GM23338 (cell line): ENCODE measurements at regions not wholly inside any gene's neighbourhood (a gene's known extent, or its start where the extent isn't known, plus 50 kb on each side); places are given as distances from the start of the nearest gene placed in this dataset.
A peak's percentile ranks its signal among the peaks of the same experiment; 100 is the strongest.

Experiments used
- ATAC-seq: fragments of 200-7000 bp; cut with Tn5 transposase; 3 replicates; pipeline ENCODE4 v1.9.1; 2020
- DNase-seq: peaks from one replicate; pipeline ENCODE4 v3.0.0-alpha.2; 2015; ENCODE audit warnings: low spot score
- H2AFZ ChIP-seq: fragments of 200-600 bp; sonication (generic); 2 replicates; pipeline ENCODE4 v1.8.0; 2016; ENCODE audit warnings: antibody characterized with exemption, mild to moderate bottlenecking, moderate library complexity
- H3F3A ChIP-seq: fragments of 200-600 bp; sonication (generic); replicated peaks from 2 replicates; pipeline ENCODE4 v1.8.0; 2017; ENCODE audit warnings: antibody characterized with exemption, mixed run types, low read depth
- H3K27ac ChIP-seq: fragments of 200-600 bp; sonication (generic); 2 replicates; pipeline ENCODE4 v1.6.1; 2016; ENCODE audit warnings: low read depth
- H3K27me3 ChIP-seq: fragments of 200-600 bp; sonication (generic); 2 replicates; pipeline ENCODE4 v1.8.0; 2016; ENCODE audit warnings: mild to moderate bottlenecking, mixed run types, moderate library complexity; ENCODE audit not compliant: insufficient read depth
- H3K36me3 ChIP-seq: fragments of 200-600 bp; sonication (generic); 2 replicates; pipeline ENCODE4 v1.8.0; 2016; ENCODE audit warnings: mild to moderate bottlenecking; ENCODE audit not compliant: insufficient read depth
- H3K4me1 ChIP-seq: fragments of 200-600 bp; sonication (generic); 2 replicates; pipeline ENCODE4 v1.8.0; 2016; ENCODE audit warnings: mild to moderate bottlenecking, moderate library complexity; ENCODE audit not compliant: insufficient read depth
- H3K4me2 ChIP-seq: fragments of 200-600 bp; sonication (generic); 2 replicates; pipeline ENCODE4 v1.7.1; 2017; ENCODE audit warnings: mixed run types
- H3K4me3 ChIP-seq: fragments of 200-600 bp; sonication (generic); 2 replicates; pipeline ENCODE4 v1.6.1; 2016; ENCODE audit warnings: mixed run types
- H3K79me2 ChIP-seq: fragments of 200-600 bp; sonication (generic); replicated peaks from 2 replicates; pipeline ENCODE4 v1.8.0; 2017; ENCODE audit warnings: mild to moderate bottlenecking; ENCODE audit not compliant: insufficient read depth
- H3K9me2 ChIP-seq: fragments of 200-600 bp; sonication (generic); 2 replicates; pipeline ENCODE4 v1.8.0; 2017; ENCODE audit not compliant: insufficient read depth
- H4K20me1 ChIP-seq: fragments of 200-600 bp; sonication (generic); replicated peaks from 2 replicates; pipeline ENCODE4 v1.8.0; 2017; ENCODE audit warnings: mild to moderate bottlenecking; ENCODE audit not compliant: insufficient read depth
- H3K27ac Mint-ChIP-seq: 2 replicates; pipeline ENCODE4 v1.8.0; 2020; ENCODE audit warnings: inconsistent platforms, mild to moderate bottlenecking, moderate library complexity, mixed read lengths
- H3K27me3 Mint-ChIP-seq: 3 replicates; pipeline ENCODE4 v1.8.0; 2022; ENCODE audit warnings: low read depth, mild to moderate bottlenecking, moderate library complexity, mixed read lengths, inconsistent platforms; ENCODE audit not compliant: insufficient read depth, poor library complexity
- H3K36me3 Mint-ChIP-seq: 3 replicates; pipeline ENCODE4 v1.8.0; 2021; ENCODE audit warnings: low read depth, mild to moderate bottlenecking, inconsistent platforms, moderate library complexity, mixed read lengths
- H3K4me1 Mint-ChIP-seq: 3 replicates; pipeline ENCODE4 v1.8.0; 2020; ENCODE audit warnings: mild to moderate bottlenecking, inconsistent platforms, mixed read lengths
- H3K4me3 Mint-ChIP-seq: 3 replicates; pipeline ENCODE4 v1.8.0; 2021; ENCODE audit warnings: moderate library complexity, mild to moderate bottlenecking, inconsistent platforms, mixed read lengths
- H3K9me3 Mint-ChIP-seq: 3 replicates; pipeline ENCODE4 v1.8.0; 2020; ENCODE audit warnings: moderate library complexity, mild to moderate bottlenecking, inconsistent platforms, mixed read lengths
- CREB1 ChIP-seq: fragments of 250-450 bp; sonication (Bioruptor Pico); IDR thresholded peaks from 2 replicates; pipeline ENCODE4 v1.5.0; 2020; ENCODE audit warnings: low read depth, mild to moderate bottlenecking, moderate library complexity
- EZH2 ChIP-seq: fragments of 200-600 bp; sonication (generic); IDR thresholded peaks from one replicate; pipeline ENCODE4 v1.8.0; 2017; ENCODE audit warnings: antibody characterized with exemption, mild to moderate bottlenecking, low read depth; ENCODE audit not compliant: unreplicated experiment
- EZH2phosphoT487 ChIP-seq: fragments of 200-600 bp; sonication (generic); IDR thresholded peaks from one replicate; pipeline ENCODE4 v1.8.1; 2018; ENCODE audit warnings: antibody characterized with exemption; ENCODE audit not compliant: unreplicated experiment
- JUNB ChIP-seq: IDR thresholded peaks from one replicate; pipeline ENCODE4 v1.6.1; 2016; ENCODE audit warnings: antibody characterized with exemption; ENCODE audit not compliant: unreplicated experiment
- ZNF114 ChIP-seq: fragments of 250-450 bp; sonication (Bioruptor Pico); IDR thresholded peaks from 2 replicates; pipeline ENCODE4 v1.5.0; 2020; ENCODE audit warnings: mild to moderate bottlenecking, moderate library complexity
- ZNF331 ChIP-seq: fragments of 250-450 bp; sonication (Bioruptor Pico); IDR thresholded peaks from 2 replicates; pipeline ENCODE4 v1.5.0; 2020; ENCODE audit warnings: low read depth, mild to moderate bottlenecking, moderate library complexity
- TF ChIP-seq, protein P1 (sequence below): IDR thresholded peaks from 2 replicates; pipeline ENCODE4 v1.6.1; 2016; ENCODE audit warnings: antibody characterized with exemption
- TF ChIP-seq, protein P2 (sequence below), 2 experiments: fragments of 200-600 bp in 1 of 2; sonication (generic) in 1 of 2; conservative IDR thresholded peaks; 2 replicates each; pipeline versions ENCODE4 v1.5.1 to v1.6.1; 2016 to 2017; ENCODE audit warnings: antibody characterized with exemption in 2 of 2, low read depth in 2 of 2, mild to moderate bottlenecking in 2 of 2, moderate library complexity in 1 of 2
- TF ChIP-seq, protein P3 (sequence below): fragments of 250-450 bp; sonication (Bioruptor Pico); IDR thresholded peaks from 2 replicates; pipeline ENCODE4 v1.5.0; 2020; ENCODE audit warnings: mild to moderate bottlenecking, moderate library complexity

DNA sequence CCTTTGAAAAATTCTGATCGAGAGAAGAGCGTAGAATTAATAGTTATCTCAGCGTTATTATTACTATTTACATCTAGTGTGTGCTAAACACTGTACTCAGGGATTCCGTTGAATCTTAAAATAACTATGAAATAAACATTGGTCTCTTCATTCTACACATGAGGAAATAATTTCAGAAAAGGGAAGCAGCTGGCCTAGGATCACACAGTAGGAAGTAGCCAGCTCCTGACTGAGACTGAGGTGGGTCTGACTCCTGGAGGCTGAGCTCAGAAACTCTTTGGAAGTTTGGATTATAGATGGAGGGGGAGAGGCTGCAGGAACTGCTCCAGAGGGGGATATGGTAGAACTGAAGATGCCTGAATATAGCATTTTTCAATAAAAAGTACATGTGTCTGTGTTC lies 183.9 kb upstream of the WDR11 start:
- DNase-seq (no peak), ATAC-seq (no peak; the same call in 2 of the 3 replicates)
- Mint-ChIP-seq H3K4me1 (peaks cover 7% of the 10 kb centered on the region; the same call in 2 of the 3 replicates), H3K9me3 (no peaks in the 10 kb centered on the region), H3K36me3 (no peaks in the 10 kb centered on the region), H3K27ac (no peak overlapping the region), H3K4me3 (no peak overlapping the region), H3K27me3 (peaks cover 2% of the 10 kb centered on the region)
- Histone ChIP-seq H3K36me3 (no peaks in the 10 kb centered on the region), H3K27ac (no peak overlapping the region), H3K79me2 (no peaks in the 10 kb centered on the region), H3K4me1 (no peaks in the 10 kb centered on the region; the same call in 1 of the 2 replicates), H3K4me2 (no peak overlapping the region), H4K20me1 (no peaks in the 10 kb centered on the region), H3F3A (no peaks in the 10 kb centered on the region), H2AFZ (peak overlapping the region; percentile 83; the same call in 1 of the 2 replicates), H3K9me2 (peaks cover 3% of the 10 kb centered on the region; the same call in 1 of the 2 replicates), H3K4me3 (no peak overlapping the region), H3K27me3 (no peaks in the 10 kb centered on the region)
- TF ChIP-seq ZNF114 (no peak), JUNB (no peak), CREB1 (no peak), EZH2 (no peak), EZH2phosphoT487 (no peak), ZNF331 (no peak)
- TF ChIP-seq, protein P1, sequence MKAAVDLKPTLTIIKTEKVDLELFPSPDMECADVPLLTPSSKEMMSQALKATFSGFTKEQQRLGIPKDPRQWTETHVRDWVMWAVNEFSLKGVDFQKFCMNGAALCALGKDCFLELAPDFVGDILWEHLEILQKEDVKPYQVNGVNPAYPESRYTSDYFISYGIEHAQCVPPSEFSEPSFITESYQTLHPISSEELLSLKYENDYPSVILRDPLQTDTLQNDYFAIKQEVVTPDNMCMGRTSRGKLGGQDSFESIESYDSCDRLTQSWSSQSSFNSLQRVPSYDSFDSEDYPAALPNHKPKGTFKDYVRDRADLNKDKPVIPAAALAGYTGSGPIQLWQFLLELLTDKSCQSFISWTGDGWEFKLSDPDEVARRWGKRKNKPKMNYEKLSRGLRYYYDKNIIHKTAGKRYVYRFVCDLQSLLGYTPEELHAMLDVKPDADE = no peak
- TF ChIP-seq, protein P2, sequence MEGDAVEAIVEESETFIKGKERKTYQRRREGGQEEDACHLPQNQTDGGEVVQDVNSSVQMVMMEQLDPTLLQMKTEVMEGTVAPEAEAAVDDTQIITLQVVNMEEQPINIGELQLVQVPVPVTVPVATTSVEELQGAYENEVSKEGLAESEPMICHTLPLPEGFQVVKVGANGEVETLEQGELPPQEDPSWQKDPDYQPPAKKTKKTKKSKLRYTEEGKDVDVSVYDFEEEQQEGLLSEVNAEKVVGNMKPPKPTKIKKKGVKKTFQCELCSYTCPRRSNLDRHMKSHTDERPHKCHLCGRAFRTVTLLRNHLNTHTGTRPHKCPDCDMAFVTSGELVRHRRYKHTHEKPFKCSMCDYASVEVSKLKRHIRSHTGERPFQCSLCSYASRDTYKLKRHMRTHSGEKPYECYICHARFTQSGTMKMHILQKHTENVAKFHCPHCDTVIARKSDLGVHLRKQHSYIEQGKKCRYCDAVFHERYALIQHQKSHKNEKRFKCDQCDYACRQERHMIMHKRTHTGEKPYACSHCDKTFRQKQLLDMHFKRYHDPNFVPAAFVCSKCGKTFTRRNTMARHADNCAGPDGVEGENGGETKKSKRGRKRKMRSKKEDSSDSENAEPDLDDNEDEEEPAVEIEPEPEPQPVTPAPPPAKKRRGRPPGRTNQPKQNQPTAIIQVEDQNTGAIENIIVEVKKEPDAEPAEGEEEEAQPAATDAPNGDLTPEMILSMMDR (conservative IDR thresholded peaks at IDR 0.05; ENCODE audit: low read depth in 2 of 2) = no peak
- TF ChIP-seq, protein P3, sequence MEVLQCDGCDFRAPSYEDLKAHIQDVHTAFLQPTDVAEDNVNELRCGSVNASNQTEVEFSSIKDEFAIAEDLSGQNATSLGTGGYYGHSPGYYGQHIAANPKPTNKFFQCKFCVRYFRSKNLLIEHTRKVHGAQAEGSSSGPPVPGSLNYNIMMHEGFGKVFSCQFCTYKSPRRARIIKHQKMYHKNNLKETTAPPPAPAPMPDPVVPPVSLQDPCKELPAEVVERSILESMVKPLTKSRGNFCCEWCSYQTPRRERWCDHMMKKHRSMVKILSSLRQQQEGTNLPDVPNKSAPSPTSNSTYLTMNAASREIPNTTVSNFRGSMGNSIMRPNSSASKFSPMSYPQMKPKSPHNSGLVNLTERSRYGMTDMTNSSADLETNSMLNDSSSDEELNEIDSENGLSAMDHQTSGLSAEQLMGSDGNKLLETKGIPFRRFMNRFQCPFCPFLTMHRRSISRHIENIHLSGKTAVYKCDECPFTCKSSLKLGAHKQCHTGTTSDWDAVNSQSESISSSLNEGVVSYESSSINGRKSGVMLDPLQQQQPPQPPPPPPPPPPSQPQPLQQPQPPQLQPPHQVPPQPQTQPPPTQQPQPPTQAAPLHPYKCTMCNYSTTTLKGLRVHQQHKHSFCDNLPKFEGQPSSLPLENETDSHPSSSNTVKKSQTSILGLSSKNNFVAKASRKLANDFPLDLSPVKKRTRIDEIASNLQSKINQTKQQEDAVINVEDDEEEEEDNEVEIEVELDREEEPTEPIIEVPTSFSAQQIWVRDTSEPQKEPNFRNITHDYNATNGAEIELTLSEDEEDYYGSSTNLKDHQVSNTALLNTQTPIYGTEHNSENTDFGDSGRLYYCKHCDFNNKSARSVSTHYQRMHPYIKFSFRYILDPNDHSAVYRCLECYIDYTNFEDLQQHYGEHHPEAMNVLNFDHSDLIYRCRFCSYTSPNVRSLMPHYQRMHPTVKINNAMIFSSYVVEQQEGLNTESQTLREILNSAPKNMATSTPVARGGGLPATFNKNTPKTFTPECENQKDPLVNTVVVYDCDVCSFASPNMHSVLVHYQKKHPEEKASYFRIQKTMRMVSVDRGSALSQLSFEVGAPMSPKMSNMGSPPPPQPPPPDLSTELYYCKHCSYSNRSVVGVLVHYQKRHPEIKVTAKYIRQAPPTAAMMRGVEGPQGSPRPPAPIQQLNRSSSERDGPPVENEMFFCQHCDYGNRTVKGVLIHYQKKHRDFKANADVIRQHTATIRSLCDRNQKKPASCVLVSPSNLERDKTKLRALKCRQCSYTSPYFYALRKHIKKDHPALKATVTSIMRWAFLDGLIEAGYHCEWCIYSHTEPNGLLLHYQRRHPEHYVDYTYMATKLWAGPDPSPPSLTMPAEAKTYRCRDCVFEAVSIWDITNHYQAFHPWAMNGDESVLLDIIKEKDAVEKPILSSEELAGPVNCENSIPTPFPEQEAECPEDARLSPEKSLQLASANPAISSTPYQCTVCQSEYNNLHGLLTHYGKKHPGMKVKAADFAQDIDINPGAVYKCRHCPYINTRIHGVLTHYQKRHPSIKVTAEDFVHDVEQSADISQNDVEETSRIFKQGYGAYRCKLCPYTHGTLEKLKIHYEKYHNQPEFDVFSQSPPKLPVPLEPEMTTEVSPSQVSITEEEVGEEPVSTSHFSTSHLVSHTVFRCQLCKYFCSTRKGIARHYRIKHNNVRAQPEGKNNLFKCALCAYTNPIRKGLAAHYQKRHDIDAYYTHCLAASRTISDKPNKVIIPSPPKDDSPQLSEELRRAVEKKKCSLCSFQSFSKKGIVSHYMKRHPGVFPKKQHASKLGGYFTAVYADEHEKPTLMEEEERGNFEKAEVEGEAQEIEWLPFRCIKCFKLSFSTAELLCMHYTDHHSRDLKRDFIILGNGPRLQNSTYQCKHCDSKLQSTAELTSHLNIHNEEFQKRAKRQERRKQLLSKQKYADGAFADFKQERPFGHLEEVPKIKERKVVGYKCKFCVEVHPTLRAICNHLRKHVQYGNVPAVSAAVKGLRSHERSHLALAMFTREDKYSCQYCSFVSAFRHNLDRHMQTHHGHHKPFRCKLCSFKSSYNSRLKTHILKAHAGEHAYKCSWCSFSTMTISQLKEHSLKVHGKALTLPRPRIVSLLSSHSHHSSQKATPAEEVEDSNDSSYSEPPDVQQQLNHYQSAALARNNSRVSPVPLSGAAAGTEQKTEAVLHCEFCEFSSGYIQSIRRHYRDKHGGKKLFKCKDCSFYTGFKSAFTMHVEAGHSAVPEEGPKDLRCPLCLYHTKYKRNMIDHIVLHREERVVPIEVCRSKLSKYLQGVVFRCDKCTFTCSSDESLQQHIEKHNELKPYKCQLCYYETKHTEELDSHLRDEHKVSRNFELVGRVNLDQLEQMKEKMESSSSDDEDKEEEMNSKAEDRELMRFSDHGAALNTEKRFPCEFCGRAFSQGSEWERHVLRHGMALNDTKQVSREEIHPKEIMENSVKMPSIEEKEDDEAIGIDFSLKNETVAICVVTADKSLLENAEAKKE (CRISPR knock-in tag) = no peak
